Stimulated activated CD8-positive, alpha-beta memory T cell treated with anti-CD3 and anti-CD28 coated beads, Interleukin-15, amount 100 ng/mL, for 24 hours (primary cell): ENCODE measurements at regions not wholly inside any gene's neighbourhood (a gene's known extent, or its start where the extent isn't known, plus 50 kb on each side); places are given as distances from the start of the nearest gene placed in this dataset.

Experiments used
- DNase-seq: peaks from one replicate; pipeline ENCODE4 v3.0.0-alpha.2; 2020; ENCODE audit warnings: low read depth

DNA sequence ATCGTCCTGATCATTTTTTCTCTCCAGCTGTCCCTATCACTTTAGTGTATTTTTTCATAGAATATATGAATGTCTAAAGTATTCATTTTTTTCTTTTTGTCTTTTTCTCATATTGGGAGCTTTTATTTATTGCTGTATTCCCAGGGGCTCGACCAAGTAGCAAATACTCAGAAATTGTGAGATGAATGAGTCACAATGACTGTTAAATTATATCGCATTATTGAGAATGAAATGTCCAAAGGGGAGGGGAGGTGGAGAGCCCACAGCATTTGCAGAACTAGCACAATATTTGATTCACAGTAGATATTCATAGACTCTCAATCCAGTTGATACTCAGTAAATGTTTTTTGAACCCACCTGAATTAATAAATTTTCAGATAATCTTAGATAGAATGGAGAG is 543.6 kb upstream of the FAM241A start:
- DNase-seq, result no peak

DNA sequence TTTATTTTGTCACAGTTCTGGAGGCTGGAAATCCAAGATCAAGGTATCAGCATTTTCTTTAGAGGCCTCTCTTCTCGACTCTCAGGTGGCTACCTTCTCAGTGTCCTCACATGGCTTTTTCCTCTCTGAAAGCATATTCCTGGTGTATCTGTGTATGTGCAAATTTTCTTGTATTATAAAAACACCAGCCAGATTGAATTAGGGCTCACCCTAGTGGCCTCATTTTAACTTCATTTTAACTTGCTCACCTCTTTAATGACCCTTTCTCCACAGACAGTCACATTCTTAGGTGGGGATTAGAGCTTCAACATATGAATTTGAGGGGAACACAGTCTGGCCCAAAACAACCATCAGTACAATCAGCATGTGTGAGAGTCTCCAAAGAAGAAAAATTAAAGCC is 542.4 kb upstream of the FAM241A start:
- DNase-seq, result no peak

DNA sequence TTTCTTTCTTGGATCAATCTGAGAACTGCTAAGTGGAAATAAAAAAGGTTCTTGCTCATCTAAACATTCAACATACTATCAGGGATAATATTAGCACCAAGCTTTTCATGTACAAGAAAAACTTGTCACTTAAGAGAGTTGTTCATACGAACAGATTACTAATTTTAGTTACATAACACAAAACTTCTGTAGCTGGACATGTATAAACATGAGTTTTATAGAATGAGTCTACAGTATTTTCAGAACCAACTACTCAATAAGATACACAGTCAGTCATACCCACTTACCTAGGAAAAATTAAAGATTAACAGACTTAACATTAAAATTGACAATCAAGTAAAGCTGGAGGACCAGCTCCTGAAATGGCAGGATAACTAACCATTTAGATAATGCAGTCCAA is 540.1 kb upstream of the FAM241A start:
- no peak for DNase-seq

GRCh38 chr4:111610681-111611080 is 534.6 kb upstream of the FAM241A start:
- no peak for DNase-seq

DNA sequence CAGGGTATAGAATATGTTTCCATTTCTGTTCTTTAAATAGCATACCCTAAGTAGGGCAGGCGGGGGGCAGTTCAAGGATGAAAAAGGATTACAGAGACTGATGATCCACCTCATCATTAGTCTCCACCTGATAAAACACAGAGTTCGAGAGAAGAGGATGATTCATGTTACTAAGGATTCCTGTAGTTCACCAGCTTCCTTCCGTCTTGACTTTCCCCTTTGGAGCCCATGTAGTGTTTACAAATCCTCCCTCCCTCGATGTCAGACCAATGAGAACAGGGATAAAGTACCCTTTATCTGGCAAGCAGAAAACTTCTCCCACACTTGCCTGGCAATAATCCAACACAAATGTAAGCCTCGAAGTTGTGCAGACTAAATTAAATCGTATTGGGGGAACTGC is 526.3 kb upstream of the FAM241A start:
- no peak for DNase-seq

DNA sequence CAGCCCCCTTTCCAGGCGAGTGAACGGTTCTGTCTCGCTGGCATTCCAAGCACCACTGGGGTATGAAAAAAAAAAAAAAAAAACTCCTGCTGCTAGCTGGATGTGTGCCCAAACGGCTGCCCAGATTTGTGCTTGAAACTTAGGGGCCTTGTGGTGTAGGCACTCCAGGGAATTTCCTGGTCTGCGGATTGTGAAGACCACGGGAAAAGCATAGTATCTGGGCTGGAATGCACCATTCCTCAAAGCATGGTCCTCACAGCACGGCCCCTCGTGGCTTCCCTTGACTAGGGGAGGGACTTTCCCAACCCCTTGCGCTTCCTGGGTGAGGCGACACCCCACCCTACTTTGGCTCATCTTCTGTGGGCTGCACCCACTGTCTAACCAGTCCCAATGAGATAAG is 516.8 kb upstream of the FAM241A start:
- DNase-seq, result no peak

- no peak for DNase-seq
These were observed 514.5 kb upstream of the FAM241A start for GRCh38 chr4:111630705-111631104.

DNA sequence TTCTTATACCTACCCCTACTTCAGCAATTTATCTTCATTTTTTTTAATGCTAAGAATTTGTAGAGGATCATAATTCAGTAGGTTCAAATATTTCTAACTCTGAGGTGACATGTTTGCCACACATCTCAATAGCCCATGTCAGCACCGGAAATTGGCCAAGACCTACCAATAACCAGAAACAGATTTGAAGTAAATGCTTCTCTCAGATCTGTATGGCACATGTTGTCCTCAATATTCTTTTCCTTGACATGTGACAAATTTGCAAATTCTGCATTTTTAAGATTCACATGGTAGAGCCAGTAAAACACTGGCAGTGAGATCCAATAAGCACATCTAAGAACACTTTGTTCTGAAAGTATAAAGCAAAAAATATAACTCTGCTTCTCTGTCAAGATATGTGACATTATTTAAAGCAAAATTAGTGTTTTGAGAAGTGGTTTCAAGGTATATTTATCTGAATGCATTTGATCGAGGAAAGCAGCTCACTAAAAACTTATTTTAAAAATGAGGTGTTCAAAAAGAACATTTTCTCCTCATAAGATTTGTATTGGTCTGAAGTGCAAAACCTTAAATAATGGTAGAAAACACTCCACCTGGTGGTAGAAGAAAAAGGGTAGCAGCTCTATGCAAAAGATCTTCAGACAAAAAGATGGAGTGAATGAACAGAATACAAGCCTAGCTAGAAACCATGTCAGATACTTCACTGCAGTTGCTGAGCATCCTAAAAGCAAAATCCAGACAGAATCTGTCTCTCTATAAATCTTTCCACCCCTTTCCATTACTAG is 513.8 kb upstream of the FAM241A start:
- DNase-seq, result no peak

DNA sequence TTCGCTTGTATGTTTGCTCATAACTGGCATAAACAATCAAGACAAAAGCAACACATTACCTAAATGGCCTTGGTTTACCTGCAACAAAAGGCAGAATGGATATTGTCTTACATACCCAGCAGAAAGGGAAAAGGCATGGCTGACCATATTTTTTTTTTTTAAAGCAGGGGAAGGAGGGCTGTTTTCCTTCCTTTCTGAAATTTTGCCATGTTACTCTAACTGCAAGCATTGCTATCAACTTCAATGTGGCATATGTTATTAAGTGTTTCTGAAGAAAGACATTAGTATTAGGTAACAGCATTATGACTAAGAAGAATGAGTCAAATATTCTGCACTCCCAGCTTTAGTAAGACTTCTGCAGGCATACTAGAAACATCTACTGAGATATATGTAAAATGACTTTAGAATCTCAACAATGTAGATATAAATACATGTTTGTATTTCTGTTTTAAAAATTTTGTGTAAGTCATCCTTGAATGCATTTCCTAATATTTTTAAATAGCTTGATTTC is 512.6 kb upstream of the FAM241A start:
- no peak for DNase-seq

GRCh38 chr4:111633663-111634266 is 511.5 kb upstream of the FAM241A start:
- no peak for DNase-seq

DNA sequence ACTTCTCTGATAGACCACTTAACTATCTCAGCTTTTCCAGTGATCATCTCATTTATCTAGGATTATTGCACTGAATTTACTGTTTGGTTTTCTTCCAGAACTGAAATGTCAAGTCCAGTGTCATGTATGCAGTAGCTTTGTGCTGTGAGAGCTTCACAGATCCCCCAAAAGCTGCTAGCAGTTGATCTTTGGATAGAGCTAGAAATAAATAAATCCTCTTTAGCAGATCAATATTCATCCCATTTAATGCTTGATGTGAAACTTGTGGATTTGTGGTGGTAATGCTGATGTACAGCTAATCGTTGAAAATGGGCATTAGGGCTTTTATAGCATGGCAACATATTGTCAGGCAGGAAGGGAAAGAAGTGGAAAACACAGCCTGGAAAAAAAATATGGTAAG is 509.6 kb upstream of the FAM241A start:
- no peak for DNase-seq

GRCh38 chr4:111636961-111637585 is 508.2 kb upstream of the FAM241A start:
- DNase-seq, result no peak

- no peak for DNase-seq
These were observed 506.0 kb upstream of the FAM241A start for GRCh38 chr4:111639120-111639690.

- no peak for DNase-seq
These were observed 505.4 kb upstream of the FAM241A start for GRCh38 chr4:111639876-111640275.

- DNase-seq, result no peak
These were observed 503.3 kb upstream of the FAM241A start for GRCh38 chr4:111641813-111642579.

- no peak for DNase-seq
These were observed 497.2 kb upstream of the FAM241A start for GRCh38 chr4:111648056-111648455.

DNA sequence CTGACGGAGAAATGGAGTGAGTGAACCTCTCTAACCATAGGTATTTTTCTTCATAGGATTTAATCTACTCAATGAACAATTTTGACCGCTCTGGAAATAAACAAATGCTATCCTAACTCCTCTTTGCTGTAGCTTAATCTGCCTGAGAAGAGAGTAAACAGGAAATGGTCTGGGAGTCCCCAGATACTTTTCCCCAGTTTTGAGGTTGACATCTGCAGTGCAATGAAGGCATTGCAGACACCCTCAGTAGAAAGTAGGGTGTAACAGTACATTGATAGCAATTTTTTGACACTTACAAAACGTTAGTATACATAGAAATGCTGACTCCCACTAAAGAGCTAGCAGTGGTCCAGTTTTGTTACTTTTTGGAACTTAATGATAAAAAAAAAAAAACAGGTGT is 495.9 kb upstream of the FAM241A start:
- no peak for DNase-seq

GRCh38 chr4:111650146-111650545 is 495.1 kb upstream of the FAM241A start:
- no peak for DNase-seq

GRCh38 chr4:111650674-111651086 is 494.6 kb upstream of the FAM241A start:
- DNase-seq, result no peak

DNA sequence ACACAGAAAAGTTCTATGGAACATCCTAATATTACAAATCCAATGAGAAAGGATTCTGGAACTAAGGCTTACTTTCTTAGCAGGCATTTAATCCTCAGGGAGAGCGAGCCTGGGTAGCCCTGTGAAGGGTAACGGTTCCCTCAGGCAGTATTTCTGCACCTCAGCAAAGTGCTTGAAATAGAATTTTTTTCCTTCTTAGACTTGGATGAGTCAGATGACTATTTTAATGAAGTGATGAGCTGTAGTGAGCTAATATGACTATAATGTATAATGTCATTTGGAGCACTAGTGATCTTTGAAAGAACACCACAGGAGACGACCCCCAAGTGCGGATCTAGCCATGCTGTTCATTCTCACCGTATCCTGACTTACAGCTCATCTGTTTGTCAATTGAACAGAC is 493.0 kb upstream of the FAM241A start:
- DNase-seq, result no peak

GRCh38 chr4:111652986-111653385 is 492.3 kb upstream of the FAM241A start:
- no peak for DNase-seq

DNA sequence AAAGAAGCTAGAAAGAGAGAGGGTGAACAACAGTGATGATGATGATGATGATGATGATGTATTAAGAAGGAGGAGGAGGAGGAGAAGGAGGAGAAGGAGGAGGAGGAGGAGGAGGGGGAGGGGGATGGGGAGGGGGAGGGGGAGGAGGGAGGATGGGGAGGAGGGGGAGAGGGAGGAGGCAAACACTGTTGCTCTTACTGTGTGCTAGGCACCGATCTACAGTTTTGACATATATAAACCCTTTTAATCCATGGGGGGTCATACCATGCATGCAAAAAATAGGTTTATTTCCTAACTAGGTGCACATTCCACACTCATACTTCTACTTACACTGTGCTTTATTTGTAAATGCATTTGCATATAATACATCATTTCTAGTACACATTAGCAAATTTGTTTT is 482.8 kb upstream of the FAM241A start:
- no peak for DNase-seq
